GM19463 (cell line): ENCODE measurements at regions not wholly inside any gene's neighbourhood (a gene's known extent, or its start where the extent isn't known, plus 50 kb on each side); places are given as distances from the start of the nearest gene placed in this dataset.

Experiments used
- ATAC-seq: cut with Tn5 transposase; IDR thresholded peaks from one replicate; pipeline ENCODE4 v1.9.1; 2021; ENCODE audit warnings: mild to moderate bottlenecking, moderate library complexity; ENCODE audit not compliant: unreplicated experiment

GRCh38 chr6:159487636-159488035 is 205.4 kb downstream of the SOD2 start:
- ATAC-seq: no peak

DNA sequence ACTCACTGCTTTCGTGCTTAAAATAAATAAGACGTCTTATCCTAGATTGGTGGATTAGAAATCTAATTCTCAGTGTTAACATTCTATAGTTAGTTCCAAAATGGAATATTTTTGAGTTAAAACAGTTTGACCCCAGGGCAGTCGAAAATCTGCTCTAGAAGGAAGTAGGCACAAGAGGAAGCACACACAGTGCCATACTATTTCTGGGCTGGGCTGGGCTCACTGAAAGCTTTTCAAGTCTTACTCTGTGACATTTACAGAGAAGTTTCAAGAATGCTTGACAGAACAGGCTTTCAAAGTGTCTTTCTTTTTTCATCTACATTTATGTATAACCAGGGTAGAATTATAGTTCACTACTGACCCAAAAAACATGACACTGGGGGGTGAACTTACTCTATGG is 209.8 kb downstream of the SOD2 start:
- no peak for ATAC-seq

DNA sequence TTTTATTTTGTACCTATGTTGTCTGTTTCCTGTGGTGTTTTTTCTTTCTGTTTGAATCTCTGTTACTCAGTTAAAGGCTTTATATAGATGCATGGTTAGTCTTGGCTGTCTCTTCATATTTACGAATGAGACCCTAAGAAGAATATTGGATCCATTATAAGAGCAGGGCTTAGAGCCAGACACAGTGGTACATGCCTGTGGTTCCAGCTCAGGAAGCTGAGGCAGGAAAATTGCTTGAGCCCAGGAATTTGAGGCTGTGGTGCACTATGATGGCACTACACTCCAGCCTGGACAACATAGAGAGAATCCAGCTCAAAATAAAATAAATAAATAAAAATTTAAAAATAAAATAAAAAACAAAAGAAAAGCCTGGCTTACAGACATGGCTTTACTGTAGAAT is 211.1 kb downstream of the SOD2 start:
- ATAC-seq: no peak

DNA sequence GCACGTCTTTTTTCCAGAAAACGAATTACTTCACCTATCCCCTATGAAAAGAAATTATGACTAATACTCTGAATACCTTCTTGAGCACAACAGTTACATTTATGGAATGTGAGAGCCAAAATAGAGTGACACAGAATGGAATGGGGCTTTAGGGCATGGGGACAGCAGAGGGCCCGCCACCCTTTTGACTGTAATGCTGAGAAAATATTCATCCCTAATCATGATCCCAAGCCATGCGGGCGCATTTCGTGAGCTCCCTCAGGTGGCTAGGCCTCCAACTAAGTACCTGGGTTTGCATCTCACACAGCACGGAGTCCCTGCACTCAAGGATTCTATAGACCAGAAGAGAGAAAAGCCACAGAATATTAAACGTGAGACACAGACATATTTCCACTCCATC is 212.6 kb downstream of the SOD2 start:
- no peak for ATAC-seq

GRCh38 chr6:159479146-159479545 is 213.9 kb downstream of the SOD2 start:
- ATAC-seq: no peak

- no peak for ATAC-seq
Observed at GRCh38 chr6:159473475-159474263, 219.4 kb downstream of the SOD2 start.

GRCh38 chr6:159470397-159470796 is 222.6 kb downstream of the SOD2 start:
- ATAC-seq: no peak

- no peak for ATAC-seq
Observed at GRCh38 chr6:159469443-159469842, 223.6 kb downstream of the SOD2 start.

- ATAC-seq: no peak
Observed at GRCh38 chr6:159468994-159469393, 224.0 kb downstream of the SOD2 start.

DNA sequence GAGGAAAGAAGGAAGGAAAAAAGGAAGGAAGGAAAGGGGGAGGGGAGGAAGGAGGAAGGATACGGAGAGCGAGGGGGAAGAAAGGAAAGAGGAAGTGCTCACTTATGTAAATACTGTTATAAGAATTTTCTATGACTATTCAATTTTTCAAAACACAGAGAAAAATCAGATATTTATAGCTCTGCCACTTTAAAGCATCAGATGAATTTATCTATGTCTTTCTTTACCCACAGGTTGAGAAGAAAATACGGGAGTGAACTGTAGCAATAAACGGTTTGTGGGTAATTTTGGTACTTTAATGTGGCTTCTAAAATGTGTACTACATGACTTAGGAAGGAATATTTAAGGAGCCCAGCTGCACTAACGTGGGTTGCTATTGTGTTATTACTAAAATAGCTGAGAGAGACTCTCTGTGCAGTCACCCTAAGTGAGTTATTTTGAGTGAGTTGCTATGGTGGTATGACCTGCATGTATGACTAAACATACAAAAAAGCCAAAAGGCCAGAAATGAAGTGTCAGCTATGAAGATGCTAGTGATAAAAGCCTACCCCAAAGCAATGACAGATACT is 225.5 kb downstream of the SOD2 start:
- no peak for ATAC-seq

DNA sequence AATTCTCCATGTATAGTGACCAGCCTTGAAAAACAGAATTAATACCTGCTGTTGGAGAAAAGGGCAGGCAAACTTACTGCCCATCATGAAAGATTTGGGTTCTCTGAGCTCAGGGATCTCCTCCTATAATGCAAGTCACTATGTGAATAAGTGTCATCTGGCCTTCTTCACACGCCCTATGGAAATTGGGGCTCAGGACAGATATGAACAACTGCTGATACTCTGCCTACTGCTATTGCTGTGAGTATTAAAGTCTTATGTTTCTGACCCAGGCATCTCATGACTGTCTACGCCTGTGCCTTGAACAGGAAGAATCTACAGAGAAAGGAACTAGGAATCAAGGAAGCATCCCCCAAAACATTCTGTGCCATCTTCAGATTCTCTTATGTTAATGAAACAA is 226.1 kb downstream of the SOD2 start:
- ATAC-seq: no peak

DNA sequence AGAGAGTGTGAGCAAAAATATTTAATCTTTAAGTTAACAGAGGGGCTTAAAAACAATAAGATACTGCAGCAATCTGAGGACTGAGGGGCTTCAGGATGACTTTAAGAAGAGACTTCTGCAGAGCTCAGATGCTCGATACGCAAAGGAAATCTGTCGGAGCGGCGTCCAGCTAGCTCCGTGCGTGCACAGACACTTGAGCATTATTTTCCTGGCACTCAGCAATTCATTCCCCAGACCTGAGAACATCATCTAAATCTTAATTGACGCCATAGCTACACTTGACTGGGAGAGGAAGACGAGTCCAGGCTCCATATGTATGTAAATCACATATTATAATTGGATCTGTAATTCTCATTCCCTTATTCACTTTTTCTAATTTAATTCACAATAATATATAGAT is 228.2 kb downstream of the SOD2 start:
- no peak for ATAC-seq

GRCh38 chr6:159463119-159463829 is 229.8 kb downstream of the SOD2 start:
- ATAC-seq: no peak

GRCh38 chr6:159462431-159462830 is 230.6 kb downstream of the SOD2 start:
- no peak for ATAC-seq

- no peak for ATAC-seq
Observed at GRCh38 chr6:159461998-159462397, 231.0 kb downstream of the SOD2 start.

GRCh38 chr6:159461266-159461665 is 231.8 kb downstream of the SOD2 start:
- ATAC-seq: no peak

DNA sequence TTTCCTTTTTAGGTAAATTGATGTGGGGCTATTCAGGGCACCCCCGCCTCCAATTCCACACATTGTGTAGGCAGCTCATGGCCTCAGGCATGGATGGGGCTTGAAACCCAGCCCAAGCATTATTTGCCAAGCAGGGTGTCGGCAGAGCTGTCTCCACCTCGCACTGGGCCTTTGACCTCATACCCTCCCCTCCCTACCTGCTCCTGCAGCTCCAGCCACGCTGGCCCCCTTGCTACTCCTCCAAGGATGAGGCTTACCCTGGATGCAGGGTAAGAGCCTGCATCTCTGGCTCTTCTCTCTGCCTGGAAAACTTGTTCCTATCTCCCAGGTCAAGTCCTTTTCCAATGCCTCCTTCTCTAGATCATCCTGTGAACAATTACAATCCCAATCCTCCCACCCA is 232.6 kb downstream of the SOD2 start:
- no peak for ATAC-seq

- no peak for ATAC-seq
Observed at GRCh38 chr6:159456349-159456748, 236.7 kb downstream of the SOD2 start.

- no peak for ATAC-seq
Observed at GRCh38 chr6:159455700-159456274, 237.3 kb downstream of the SOD2 start.

DNA sequence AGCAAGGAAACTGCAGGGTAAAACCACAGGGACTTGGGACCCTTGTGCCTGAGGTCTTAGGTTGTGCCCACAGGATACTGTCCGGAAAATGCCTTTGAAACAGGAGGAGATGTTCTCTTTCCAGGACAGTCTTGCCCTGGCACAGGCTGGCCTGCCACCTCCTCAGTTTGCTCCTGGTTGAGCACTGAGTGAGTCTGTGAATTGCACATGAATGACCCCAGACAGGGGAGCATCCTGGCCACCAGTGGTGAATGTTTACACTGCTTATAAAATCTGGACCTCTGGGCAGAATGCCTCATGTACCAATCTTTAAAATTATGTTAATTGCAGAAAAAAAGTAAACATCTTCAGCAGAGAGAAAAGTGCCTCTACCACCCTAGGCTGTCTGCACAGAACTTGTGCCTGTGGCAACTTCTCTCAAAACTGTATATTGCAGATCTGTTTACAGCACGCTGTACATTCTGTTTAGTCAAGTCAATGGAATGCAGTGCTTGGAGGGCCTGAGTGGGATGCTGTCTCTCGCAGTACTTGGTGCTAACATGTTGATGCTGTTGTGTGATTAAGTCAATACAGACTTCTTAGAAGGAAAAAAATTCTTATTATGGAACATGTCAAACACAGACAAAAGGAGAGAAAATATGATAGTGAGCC is 242.1 kb downstream of the SOD2 start:
- ATAC-seq: no peak

GRCh38 chr6:159446340-159446739 is 246.7 kb downstream of the SOD2 start:
- no peak for ATAC-seq
